MCF 10A (cell line): ENCODE measurements at regions not wholly inside any gene's neighbourhood (a gene's known extent, or its start where the extent isn't known, plus 50 kb on each side); places are given as distances from the start of the nearest gene placed in this dataset.

Experiments
- BruUV-seq: library from RNA; stranded (reverse); fragments of 400-500 nt; replicated peaks from 2 replicates; lab custom pipeline; 2021; lab: Mats Ljungman, UMichigan
- CTCF ChIA-PET: fragments of 300-600 bp; sonication (Branson Sonifier 250); formaldehyde crosslinking; extraction: SDS; loops from one replicate; lab custom pipeline; 2021; ENCODE audit warnings: antibody characterized with exemption, inconsistent platforms; lab: Yijun Ruan, JAX
- POLR2A ChIA-PET: fragments of 300-600, 350-650 bp; sonication (Branson Sonifier 250); formaldehyde crosslinking; extraction: SDS; loops from one replicate; lab custom pipeline; 2020; ENCODE audit warnings: antibody characterized with exemption, inconsistent platforms; lab: Yijun Ruan, JAX
- DNase-seq: peaks from one replicate; pipeline ENCODE4 v3.0.0-alpha.2; 2018; ENCODE audit not compliant: unreplicated experiment
- H3K27ac Mint-ChIP-seq: one replicate; pipeline ENCODE4 v1.8.0; 2022; ENCODE audit warnings: mild to moderate bottlenecking, low read depth, mixed read lengths; ENCODE audit not compliant: unreplicated experiment
- H3K27me3 Mint-ChIP-seq: one replicate; pipeline ENCODE4 v1.8.0; 2022; ENCODE audit warnings: mixed read lengths; ENCODE audit not compliant: insufficient read depth, unreplicated experiment
- H3K36me3 Mint-ChIP-seq: one replicate; pipeline ENCODE4 v1.8.0; 2022; ENCODE audit warnings: mild to moderate bottlenecking, moderate library complexity, mixed read lengths; ENCODE audit not compliant: insufficient read depth, unreplicated experiment
- H3K4me1 Mint-ChIP-seq: one replicate; pipeline ENCODE4 v1.8.0; 2022; ENCODE audit warnings: mixed read lengths; ENCODE audit not compliant: insufficient read depth, unreplicated experiment
- H3K4me3 Mint-ChIP-seq: one replicate; pipeline ENCODE4 v1.8.0; 2022; ENCODE audit warnings: mild to moderate bottlenecking, moderate library complexity, mixed read lengths; ENCODE audit not compliant: unreplicated experiment
- H3K9me3 Mint-ChIP-seq: one replicate; pipeline ENCODE4 v1.8.0; 2022; ENCODE audit warnings: mixed read lengths; ENCODE audit not compliant: unreplicated experiment
- CTCF ChIP-seq: fragments of 200-600 bp; IDR thresholded peaks from one replicate; pipeline ENCODE4 v1.8.0; 2022; ENCODE audit warnings: antibody characterized with exemption, mild to moderate bottlenecking; ENCODE audit not compliant: unreplicated experiment
- intact Hi-C: fragments of 100-400 bp; cut with micrococcal nuclease; formaldehyde crosslinking; loops from 2 replicates; pipeline ENCODE4 v1.14.1; 2022

DNA sequence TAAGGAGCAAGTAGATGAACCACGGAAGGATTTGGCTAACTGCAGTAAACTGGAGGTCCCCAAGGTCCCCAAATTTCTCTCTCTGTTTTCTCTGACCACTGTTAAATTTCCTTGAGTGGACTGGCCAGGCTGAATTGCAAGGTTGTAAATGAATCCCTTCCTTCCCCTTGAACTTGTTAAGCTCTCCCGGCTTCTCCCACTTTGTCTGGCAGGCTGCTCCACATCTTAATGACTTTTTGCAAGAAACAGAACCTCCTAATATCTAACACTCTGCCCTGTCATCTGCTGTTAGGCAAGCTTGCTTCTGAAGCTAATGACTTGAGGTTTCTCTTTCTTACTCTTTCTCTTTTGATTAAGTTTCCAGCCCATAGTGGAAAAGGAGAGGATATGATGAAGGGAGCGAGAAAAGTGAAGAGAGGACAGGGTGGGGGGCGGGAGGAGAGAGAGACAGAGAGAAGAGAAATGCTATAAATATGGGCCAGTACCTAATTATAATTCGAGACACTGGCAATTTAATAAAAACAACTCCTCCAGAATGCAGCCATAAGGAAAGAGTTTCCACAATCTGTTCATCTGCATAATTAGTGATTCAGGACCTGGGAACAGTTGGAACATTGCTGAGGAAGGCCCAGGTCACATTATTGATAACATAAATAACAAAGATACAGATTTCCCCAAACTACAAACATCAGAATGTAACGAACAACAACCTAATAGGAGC, 437.3 kb upstream of the MPDZ start:
- intact Hi-C loops, result no loop called here
- POLR2A ChIA-PET, result interaction anchor here (0.6 to 1.3 kb wide), 4 partner anchors 8 to 90 kb away, joined by 3 to 5 read pairs (median 4); no protein-coding TSS in a partner anchor
- Mint-ChIP-seq H3K27ac (peak overlapping the region; percentile 44), H3K9me3 (peaks cover 2% of the 10 kb centered on the region), H3K4me3 (no peak overlapping the region), H3K27me3 (no peaks in the 10 kb centered on the region), H3K36me3 (no peaks in the 10 kb centered on the region), H3K4me1 (peaks cover 39% of the 10 kb centered on the region)
- no TSS peak for BruUV-seq
- TF ChIP-seq CTCF, result no peak
- DNase-seq, result no peak
- CTCF ChIA-PET, result interaction anchor here (1.9 kb wide), 1 partner anchor 11 kb away, joined by 6 read pairs; no protein-coding TSS in a partner anchor

DNA sequence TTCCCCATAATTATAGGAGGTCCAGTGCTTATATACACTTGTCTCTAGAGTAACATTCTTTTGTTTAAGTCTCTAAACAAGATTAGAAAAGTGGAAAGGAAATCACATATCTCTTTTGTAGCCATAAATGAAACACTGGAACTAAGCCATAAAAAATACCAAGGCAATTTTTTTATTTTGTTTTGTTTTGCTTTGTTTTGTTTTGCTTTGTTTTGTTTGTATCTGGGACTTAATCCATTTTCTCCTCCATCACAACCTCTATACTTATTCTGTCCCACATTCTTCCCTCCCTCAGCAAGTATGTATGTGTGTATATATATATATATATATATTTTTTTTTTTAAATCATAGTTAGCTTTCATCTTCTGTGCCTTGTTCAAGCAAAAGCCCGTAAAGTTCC, 436.6 kb upstream of the MPDZ start:
- Mint-ChIP-seq H3K4me3 (no peak overlapping the region), H3K27me3 (no peaks in the 10 kb centered on the region), H3K4me1 (peaks cover 39% of the 10 kb centered on the region), H3K36me3 (no peaks in the 10 kb centered on the region), H3K27ac (no peak overlapping the region), H3K9me3 (no peaks in the 10 kb centered on the region)
- no TSS peak for BruUV-seq
- TF ChIP-seq CTCF, result no peak
- intact Hi-C loops, result no loop called here
- POLR2A ChIA-PET, result interaction anchor here (0.6 to 1.0 kb wide), 2 partner anchors 31 to 90 kb away, joined by 3 to 5 read pairs; no protein-coding TSS in a partner anchor
- no peak for DNase-seq
- CTCF ChIA-PET, result no interaction called here

DNA sequence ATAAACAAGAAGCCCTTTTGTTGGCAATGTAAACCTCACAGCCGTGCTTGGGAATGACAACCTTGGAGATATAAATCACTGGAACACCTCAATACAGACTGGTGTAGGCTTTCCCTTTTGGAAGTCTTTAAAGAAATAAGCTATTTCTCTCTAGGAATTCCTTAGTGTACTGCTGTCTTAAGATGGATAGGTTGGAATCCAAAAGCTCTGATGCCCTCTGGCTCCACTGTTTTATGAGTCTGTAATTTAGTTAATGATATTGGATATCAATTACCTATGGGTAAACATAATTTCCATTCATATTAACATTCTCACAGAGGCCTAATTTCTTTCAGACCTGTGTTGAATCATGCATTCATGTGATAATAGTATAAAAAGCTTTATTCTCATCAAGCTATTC, 435.9 kb upstream of the MPDZ start:
- H3K27ac Mint-ChIP-seq, result no peak overlapping the region
- POLR2A ChIA-PET, result no interaction called here

More for the DNA sequence above, 435.9 kb upstream of the MPDZ start:
- Mint-ChIP-seq H3K27me3 (no peaks in the 10 kb centered on the region), H3K9me3 (no peaks in the 10 kb centered on the region), H3K36me3 (no peaks in the 10 kb centered on the region), H3K4me3 (no peak overlapping the region), H3K4me1 (peaks cover 39% of the 10 kb centered on the region)
- no peak for TF ChIP-seq CTCF
- DNase-seq, result no peak
- BruUV-seq, result no TSS peak
- intact Hi-C loops, result no loop called here
- CTCF ChIA-PET, result interaction anchor here (0.5 kb wide), 1 partner anchor 19 kb away, joined by 3 read pairs; no protein-coding TSS in a partner anchor
